ENCODE measurements at regions not wholly inside any gene's neighbourhood (a gene's known extent, or its start where the extent isn't known, plus 50 kb on each side); places are given as distances from the start of the nearest gene placed in this dataset.

- DNase-seq (ENCODE audit: extremely low read depth, low read depth), result no peak
These were observed 108.8 kb upstream of the LHX5 start for GRCh38 chr12:113580437-113580836.

GRCh38 chr12:113577464-113578129 lies 105.9 kb upstream of the LHX5 start:
- DNase-seq (ENCODE audit: extremely low read depth, low read depth), result no peak

- DNase-seq (ENCODE audit: extremely low read depth, low read depth), result no peak
These were observed 103.7 kb upstream of the LHX5 start for GRCh38 chr12:113575386-113575785.

- DNase-seq (ENCODE audit: extremely low read depth, low read depth), result no peak
These were observed 101.5 kb upstream of the LHX5 start for GRCh38 chr12:113573148-113573547.

GRCh38 chr12:113571713-113572112 lies 100.0 kb upstream of the LHX5 start:
- DNase-seq (ENCODE audit: extremely low read depth, low read depth), result no peak

- DNase-seq (ENCODE audit: extremely low read depth, low read depth), result no peak
These were observed 98.1 kb upstream of the LHX5 start for GRCh38 chr12:113569806-113570205.

- no peak for DNase-seq (ENCODE audit: extremely low read depth, low read depth)
These were observed 96.3 kb upstream of the LHX5 start for GRCh38 chr12:113568021-113568420.

- no peak for DNase-seq (ENCODE audit: extremely low read depth, low read depth)
These were observed 93.7 kb upstream of the LHX5 start for GRCh38 chr12:113565368-113565767.

GRCh38 chr12:113561068-113561780 lies 89.6 kb upstream of the LHX5 start:
- DNase-seq (ENCODE audit: extremely low read depth, low read depth), result no peak

- DNase-seq (ENCODE audit: extremely low read depth, low read depth), result no peak
These were observed 87.8 kb upstream of the LHX5 start for GRCh38 chr12:113559466-113559865.

GRCh38 chr12:113555226-113555625 lies 83.6 kb upstream of the LHX5 start:
- DNase-seq (ENCODE audit: extremely low read depth, low read depth), result peak; percentile 33

- no peak for DNase-seq (ENCODE audit: extremely low read depth, low read depth)
These were observed 81.1 kb upstream of the LHX5 start for GRCh38 chr12:113552760-113553159.

- no peak for DNase-seq (ENCODE audit: extremely low read depth, low read depth)
These were observed 79.9 kb upstream of the LHX5 start for GRCh38 chr12:113551563-113551962.

GRCh38 chr12:113548467-113548866 lies 76.8 kb upstream of the LHX5 start:
- no peak for DNase-seq (ENCODE audit: extremely low read depth, low read depth)

- DNase-seq (ENCODE audit: extremely low read depth, low read depth), result no peak
These were observed 75.5 kb upstream of the LHX5 start for GRCh38 chr12:113546916-113547863.

GRCh38 chr12:113537751-113538087 lies 66.0 kb upstream of the LHX5 start:
- no peak for DNase-seq (ENCODE audit: extremely low read depth, low read depth)

GRCh38 chr12:113537046-113537750 lies 65.5 kb upstream of the LHX5 start:
- no peak for DNase-seq (ENCODE audit: extremely low read depth, low read depth)

GRCh38 chr12:113535100-113535499 lies 63.4 kb upstream of the LHX5 start:
- no peak for DNase-seq (ENCODE audit: extremely low read depth, low read depth)

GRCh38 chr12:113534555-113534954 lies 62.9 kb upstream of the LHX5 start:
- no peak for DNase-seq (ENCODE audit: extremely low read depth, low read depth)

GRCh38 chr12:113533842-113534375 lies 62.2 kb upstream of the LHX5 start:
- no peak for DNase-seq (ENCODE audit: extremely low read depth, low read depth)

GRCh38 chr12:113532292-113532691 lies 60.6 kb upstream of the LHX5 start:
- no peak for DNase-seq (ENCODE audit: extremely low read depth, low read depth)

All from NCI-H460 (cell line).